ENCODE measurements at regions not wholly inside any gene's neighbourhood (a gene's known extent, or its start where the extent isn't known, plus 50 kb on each side); places are given as distances from the start of the nearest gene placed in this dataset.
A peak's percentile ranks its signal among the peaks of the same experiment; 100 is the strongest.
"Not testable (repeated sequence)": the region's sequence is repeated elsewhere in the genome, so short reads cannot be mapped to it uniquely, and the experiment has no call there.

GRCh38 chrY:7871304-7871932, 959.9 kb upstream of the AMELY start:
- DNase-seq, result no peak

GRCh38 chrY:7866976-7867375, 955.4 kb upstream of the AMELY start:
- DNase-seq, result no peak

- no peak for DNase-seq
These were observed 949.4 kb upstream of the AMELY start for GRCh38 chrY:7860781-7861614.

- no peak for DNase-seq
These were observed 938.6 kb upstream of the AMELY start for GRCh38 chrY:7850191-7850590.

- no peak for DNase-seq
These were observed 934.2 kb upstream of the AMELY start for GRCh38 chrY:7845776-7846175.

- no peak for DNase-seq
These were observed 925.5 kb upstream of the AMELY start for GRCh38 chrY:7837046-7837445.

GRCh38 chrY:7836366-7836765, 924.8 kb upstream of the AMELY start:
- DNase-seq, result no peak

- no peak for DNase-seq
These were observed 923.9 kb upstream of the AMELY start for GRCh38 chrY:7835416-7835815.

- no peak for DNase-seq
These were observed 922.7 kb upstream of the AMELY start for GRCh38 chrY:7834284-7834683.

GRCh38 chrY:7830881-7831280, 919.3 kb upstream of the AMELY start:
- not testable (repeated sequence) for DNase-seq

- DNase-seq, result no peak
These were observed 915.0 kb upstream of the AMELY start for GRCh38 chrY:7826533-7826932.

- no peak for DNase-seq
These were observed 914.3 kb upstream of the AMELY start for GRCh38 chrY:7825874-7826273.

GRCh38 chrY:7821295-7822035, 909.9 kb upstream of the AMELY start:
- no peak for DNase-seq

- DNase-seq, result peak in 1 of 2 experiments; percentile 3
These were observed 907.4 kb upstream of the AMELY start for GRCh38 chrY:7818924-7819323.

GRCh38 chrY:7816567-7816966, 905.0 kb upstream of the AMELY start:
- no peak for DNase-seq

- no peak for DNase-seq
These were observed 904.4 kb upstream of the AMELY start for GRCh38 chrY:7815921-7816320.

- no peak for DNase-seq
These were observed 903.7 kb upstream of the AMELY start for GRCh38 chrY:7815285-7815684.

GRCh38 chrY:7814361-7814760, 902.8 kb upstream of the AMELY start:
- no peak for DNase-seq

GRCh38 chrY:7810359-7810758, 898.8 kb upstream of the AMELY start:
- no peak for DNase-seq

- no peak for DNase-seq
These were observed 895.9 kb upstream of the AMELY start for GRCh38 chrY:7807516-7807870.

GRCh38 chrY:7806592-7807515, 895.3 kb upstream of the AMELY start:
- no peak for DNase-seq

GRCh38 chrY:7805624-7806023, 894.1 kb upstream of the AMELY start:
- no peak for DNase-seq

- DNase-seq, result no peak
These were observed 892.2 kb upstream of the AMELY start for GRCh38 chrY:7803737-7804136.
